ENCODE measurements at regions not wholly inside any gene's neighbourhood (a gene's known extent, or its start where the extent isn't known, plus 50 kb on each side); places are given as distances from the start of the nearest gene placed in this dataset.

DNA sequence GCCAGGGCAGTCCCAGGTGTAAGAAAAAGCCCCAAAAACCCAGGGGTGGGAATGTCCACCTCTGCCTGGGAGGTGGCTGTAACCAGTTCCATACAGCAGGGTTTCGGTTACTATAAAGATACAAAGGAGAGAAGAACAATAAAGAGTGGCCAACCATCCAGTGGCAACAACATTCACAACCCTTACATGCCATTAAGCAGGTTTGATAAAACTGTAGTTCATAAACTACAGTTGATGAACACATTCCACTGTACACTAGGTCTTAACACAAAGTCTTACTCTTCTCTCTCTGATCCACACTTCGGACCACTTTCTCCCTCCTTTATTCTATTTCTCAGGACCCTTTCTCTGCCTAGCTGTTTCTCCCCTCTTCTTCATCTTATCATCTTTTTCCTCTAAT is 152.0 kb downstream of the TLE3 start:
- ATAC-seq = no peak
- intact Hi-C loops (cut with DNase I) = no loop called here

DNA sequence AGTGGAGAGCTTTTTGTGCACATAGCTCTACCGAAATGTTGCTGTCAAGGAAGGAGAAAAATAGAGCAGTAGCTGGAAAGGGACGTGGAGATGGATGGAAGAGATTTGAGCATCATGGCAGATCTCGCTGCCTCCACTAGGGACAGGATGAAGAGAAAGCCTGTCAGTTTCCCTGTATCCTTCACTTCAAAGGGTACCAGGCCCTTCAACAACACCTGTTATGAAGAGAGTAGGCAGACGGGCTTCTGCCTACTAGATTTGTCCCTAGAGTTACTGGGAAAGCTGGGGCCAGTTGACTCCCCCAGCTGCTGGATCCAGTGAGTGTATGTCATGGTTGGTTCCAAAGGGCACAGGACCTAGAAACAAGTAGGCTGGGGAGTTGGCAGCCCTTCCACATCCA is 150.8 kb downstream of the TLE3 start:
- H3K4me3 ChIP-seq = no peak overlapping the region
- ATAC-seq (no peak), DNase-seq (no peak)
- no peaks in the 10 kb centered on the region for H3K9me3 ChIP-seq
- TF ChIP-seq, protein P1, sequence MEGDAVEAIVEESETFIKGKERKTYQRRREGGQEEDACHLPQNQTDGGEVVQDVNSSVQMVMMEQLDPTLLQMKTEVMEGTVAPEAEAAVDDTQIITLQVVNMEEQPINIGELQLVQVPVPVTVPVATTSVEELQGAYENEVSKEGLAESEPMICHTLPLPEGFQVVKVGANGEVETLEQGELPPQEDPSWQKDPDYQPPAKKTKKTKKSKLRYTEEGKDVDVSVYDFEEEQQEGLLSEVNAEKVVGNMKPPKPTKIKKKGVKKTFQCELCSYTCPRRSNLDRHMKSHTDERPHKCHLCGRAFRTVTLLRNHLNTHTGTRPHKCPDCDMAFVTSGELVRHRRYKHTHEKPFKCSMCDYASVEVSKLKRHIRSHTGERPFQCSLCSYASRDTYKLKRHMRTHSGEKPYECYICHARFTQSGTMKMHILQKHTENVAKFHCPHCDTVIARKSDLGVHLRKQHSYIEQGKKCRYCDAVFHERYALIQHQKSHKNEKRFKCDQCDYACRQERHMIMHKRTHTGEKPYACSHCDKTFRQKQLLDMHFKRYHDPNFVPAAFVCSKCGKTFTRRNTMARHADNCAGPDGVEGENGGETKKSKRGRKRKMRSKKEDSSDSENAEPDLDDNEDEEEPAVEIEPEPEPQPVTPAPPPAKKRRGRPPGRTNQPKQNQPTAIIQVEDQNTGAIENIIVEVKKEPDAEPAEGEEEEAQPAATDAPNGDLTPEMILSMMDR (IDR thresholded peaks at IDR 0.05) = no peak
- no peaks in the 10 kb centered on the region for H3K4me1 ChIP-seq
- intact Hi-C loops (cut with DNase I) = no loop called here
- H3K27me3 ChIP-seq (ENCODE audit: low read depth) = no peaks in the 10 kb centered on the region
- no peaks in the 10 kb centered on the region for H3K36me3 ChIP-seq
- no peak overlapping the region for H3K27ac ChIP-seq

More for the DNA sequence above, 152.0 kb downstream of the TLE3 start:
- Histone ChIP-seq H3K27me3 (ENCODE audit: low read depth) (no peaks in the 10 kb centered on the region), H3K4me3 (no peak overlapping the region), H3K4me1 (no peaks in the 10 kb centered on the region), H3K9me3 (no peaks in the 10 kb centered on the region), H3K27ac (no peak overlapping the region), H3K36me3 (no peaks in the 10 kb centered on the region)
- no peak for DNase-seq
- TF ChIP-seq, protein P1 (IDR thresholded peaks at IDR 0.05) = no peak

DNA sequence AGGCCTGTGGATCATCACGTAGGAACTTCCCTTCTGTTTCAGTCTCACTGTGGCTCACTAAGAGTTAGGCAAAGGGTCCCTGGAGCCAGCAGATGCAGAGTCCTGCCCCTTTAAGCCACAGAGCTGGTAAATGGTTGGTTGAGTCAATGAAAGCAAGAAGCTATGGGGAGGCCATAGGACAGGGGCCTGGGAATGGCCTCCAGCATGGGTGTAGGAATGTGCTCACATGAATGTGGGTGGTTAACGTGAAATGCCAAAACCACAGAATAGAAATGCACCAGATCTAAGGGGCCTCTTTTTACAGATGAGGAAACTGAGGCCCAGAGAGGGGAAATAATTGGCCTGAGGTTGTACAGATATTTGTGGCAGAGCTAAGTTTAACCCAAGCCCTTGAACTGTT is 150.3 kb downstream of the TLE3 start:
- TF ChIP-seq, protein P1 (IDR thresholded peaks at IDR 0.05) = no peak

DNA sequence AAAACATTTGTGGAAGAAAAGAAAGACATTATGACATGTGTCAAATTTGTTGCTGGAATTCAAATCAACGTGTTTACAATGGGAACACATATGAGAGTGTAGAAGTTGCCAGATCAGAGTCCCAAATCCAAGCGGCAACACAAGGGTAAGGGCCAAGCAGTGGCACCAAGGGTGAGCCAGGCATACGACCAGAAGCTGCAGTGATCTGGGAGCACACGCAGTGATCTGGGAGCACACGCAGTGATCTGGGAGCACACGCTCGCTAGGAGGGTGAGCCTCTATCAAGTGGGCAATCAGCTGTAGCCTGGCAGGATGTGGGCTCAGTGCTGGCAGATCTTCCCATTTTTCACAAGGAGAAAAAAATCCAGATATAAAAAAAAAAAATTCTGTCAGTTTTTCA is 148.2 kb downstream of the TLE3 start:
- intact Hi-C loops (cut with DNase I) = no loop called here
- TF ChIP-seq, protein P1 (IDR thresholded peaks at IDR 0.05) = no peak

More for the DNA sequence above, 150.3 kb downstream of the TLE3 start:
- no peak overlapping the region for H3K4me3 ChIP-seq
- H3K9me3 ChIP-seq = no peaks in the 10 kb centered on the region
- H3K27me3 ChIP-seq (ENCODE audit: low read depth) = no peaks in the 10 kb centered on the region
- DNase-seq (no peak), ATAC-seq (no peak)
- intact Hi-C loops (cut with DNase I) = no loop called here
- H3K4me1 ChIP-seq = no peaks in the 10 kb centered on the region
- H3K36me3 ChIP-seq = no peaks in the 10 kb centered on the region
- no peak overlapping the region for H3K27ac ChIP-seq

DNA sequence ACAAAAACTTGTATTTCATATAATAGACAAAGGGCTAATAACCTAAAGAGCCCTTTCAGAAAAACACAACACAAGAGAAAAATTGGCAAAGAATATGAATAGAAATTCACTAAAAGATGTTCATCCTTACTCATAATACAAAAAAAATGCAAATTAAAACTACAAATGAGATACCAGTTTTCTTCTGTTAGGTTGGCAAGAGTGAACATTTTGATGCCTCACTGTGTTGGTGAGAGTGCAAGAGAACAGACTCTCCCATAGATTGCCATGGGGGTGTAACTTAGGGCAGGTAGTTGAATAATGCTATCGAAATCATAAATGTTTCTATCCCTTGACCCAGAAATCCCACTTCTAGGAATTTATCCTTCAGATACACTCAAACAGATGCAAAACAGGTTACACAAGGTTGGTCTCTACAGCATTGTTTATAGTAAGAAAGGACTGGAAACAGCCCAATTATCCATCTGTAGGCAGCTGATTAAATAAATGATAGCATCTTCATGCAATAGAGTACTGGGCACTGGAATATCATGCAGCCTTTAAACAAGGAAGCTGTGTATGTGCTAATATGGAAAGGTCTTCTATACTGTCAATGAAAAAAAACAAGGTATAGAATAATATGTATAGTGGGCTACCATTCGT is 146.3 kb downstream of the TLE3 start:
- intact Hi-C loops (cut with DNase I) = no loop called here
- Histone ChIP-seq H3K27ac (no peak overlapping the region), H3K27me3 (ENCODE audit: low read depth) (no peaks in the 10 kb centered on the region), H3K9me3 (no peaks in the 10 kb centered on the region), H3K4me1 (no peaks in the 10 kb centered on the region), H3K36me3 (no peaks in the 10 kb centered on the region), H3K4me3 (no peak overlapping the region)
- DNase-seq (no peak), ATAC-seq (no peak)
- TF ChIP-seq, protein P1 (IDR thresholded peaks at IDR 0.05) = no peak

More for the DNA sequence above, 148.2 kb downstream of the TLE3 start:
- no peaks in the 10 kb centered on the region for H3K27me3 ChIP-seq (ENCODE audit: low read depth)
- ATAC-seq (no peak), DNase-seq (no peak)
- H3K4me1 ChIP-seq = no peaks in the 10 kb centered on the region
- H3K27ac ChIP-seq = no peak overlapping the region
- H3K4me3 ChIP-seq = no peak overlapping the region
- H3K36me3 ChIP-seq = no peaks in the 10 kb centered on the region
- no peaks in the 10 kb centered on the region for H3K9me3 ChIP-seq
